ENCODE measurements at regions not wholly inside any gene's neighbourhood (a gene's known extent, or its start where the extent isn't known, plus 50 kb on each side); places are given as distances from the start of the nearest gene placed in this dataset.

GRCh38 chr6:80991316-80991715 lies 761.2 kb downstream of the TENT5A start:
- TF ChIP-seq POLR2A (IDR thresholded peaks at IDR 0.05; ENCODE audit: low read length) = no peak
- TF ChIP-seq GATA1 (IDR thresholded peaks at IDR 0.05; ENCODE audit: low read depth, low read length) = no peak

Measured in erythroblast (primary cell).